Endothelial cell of umbilical vein (primary cell): ENCODE measurements at regions not wholly inside any gene's neighbourhood (a gene's known extent, or its start where the extent isn't known, plus 50 kb on each side); places are given as distances from the start of the nearest gene placed in this dataset.

Source experiments
- BruUV-seq: library from RNA; stranded (reverse); fragments of 400-500 nt; replicated peaks from 2 replicates; lab custom pipeline; 2021; lab: Mats Ljungman, UMichigan
- CTCF ChIA-PET: fragments of 300-600, 350-600 bp; sonication (Branson Sonifier 250); formaldehyde crosslinking; loops from one replicate; lab custom pipeline; 2021; ENCODE audit warnings: antibody characterized with exemption, inconsistent platforms; lab: Charles Lee
- POLR2A ChIA-PET: fragments of 300-600, 350-600 bp; sonication (Branson Sonifier 250); formaldehyde crosslinking; loops from one replicate; lab custom pipeline; 2021; ENCODE audit warnings: antibody characterized with exemption, inconsistent platforms; lab: Charles Lee
- DNase-seq: peaks from one replicate; pipeline ENCODE4 v3.0.0-alpha.2; 2011; ENCODE audit warnings: low read depth, low spot score
- FAIRE-seq: peaks from 2 replicates; lab custom pipeline; 2011; peaks lifted over from hg19 to GRCh38; lab: Jason Lieb, UNC
- H2AFZ ChIP-seq: 2 replicates; pipeline ENCODE4 v1.6.0; 2012; ENCODE audit warnings: low read depth, low read length, control low read depth, inconsistent platforms
- H3K27ac ChIP-seq: 2 replicates; pipeline ENCODE4 v1.5.1; 2011; ENCODE audit warnings: low read depth, mild to moderate bottlenecking, control low read depth, low read length, moderate library complexity; ENCODE audit not compliant: insufficient read depth
- H3K27me3 ChIP-seq, 2 experiments: 2 replicates each; pipeline versions ENCODE4 v1.6.0 to v1.6.1; 2011; ENCODE audit warnings: low read length in 2 of 2, mixed read lengths in 1 of 2; ENCODE audit not compliant: control insufficient read depth in 2 of 2, insufficient read depth in 2 of 2
- H3K36me3 ChIP-seq, 2 experiments: 2 replicates in 1 of 2; 3 replicates in 1 of 2; pipeline ENCODE4 v1.5.1; 2011; ENCODE audit warnings: low read length in 2 of 2, mild to moderate bottlenecking in 1 of 2, moderate library complexity in 1 of 2; ENCODE audit not compliant: control insufficient read depth in 2 of 2, insufficient read depth in 2 of 2; ENCODE audit errors: extremely low read depth in 1 of 2
- H3K4me1 ChIP-seq: 3 replicates; pipeline ENCODE4 v1.5.1; 2011; ENCODE audit warnings: mild to moderate bottlenecking, low read length; ENCODE audit not compliant: control insufficient read depth, insufficient read depth; ENCODE audit errors: extremely low read depth
- H3K4me2 ChIP-seq: 2 replicates; pipeline ENCODE4 v1.6.1; 2011; ENCODE audit warnings: low read length, control low read depth, mixed read lengths; ENCODE audit not compliant: insufficient read depth
- H3K4me3 ChIP-seq, 3 experiments: fragments of 200-600 bp in 1 of 3; sonication (generic), shearing (Covaris generic) in 1 of 3; replicated peaks in 1 of 3; 2 replicates each; pipeline ENCODE4 v1.5.1; 2011 to 2016; ENCODE audit warnings: control low read depth in 3 of 3, low read length in 3 of 3, mild to moderate bottlenecking in 2 of 3, inconsistent platforms in 1 of 3, low read depth in 1 of 3, moderate library complexity in 1 of 3; ENCODE audit not compliant: insufficient read depth in 1 of 3
- H3K79me2 ChIP-seq: 2 replicates; pipeline ENCODE4 v1.6.0; 2012; ENCODE audit warnings: low read length, inconsistent platforms; ENCODE audit not compliant: control insufficient read depth, insufficient read depth
- H3K9ac ChIP-seq: replicated peaks from 2 replicates; pipeline ENCODE3; 2011; ENCODE audit warnings: low read length, control low read depth; ENCODE audit not compliant: insufficient read depth; ENCODE audit errors: extremely low read depth
- H3K9me1 ChIP-seq: replicated peaks from 3 replicates; pipeline ENCODE4 v1.6.0; 2011; ENCODE audit warnings: mild to moderate bottlenecking, low read length; ENCODE audit not compliant: control insufficient read depth, insufficient read depth; ENCODE audit errors: extremely low read depth
- H3K9me3 ChIP-seq: replicated peaks from 2 replicates; pipeline ENCODE4 v1.5.1; 2012; ENCODE audit warnings: low read length, inconsistent platforms; ENCODE audit not compliant: control insufficient read depth, insufficient read depth
- H4K20me1 ChIP-seq: replicated peaks from 2 replicates; pipeline ENCODE3; 2011; ENCODE audit warnings: mild to moderate bottlenecking, low read length; ENCODE audit not compliant: control insufficient read depth, insufficient read depth; ENCODE audit errors: extremely low read depth
- FOS ChIP-seq: IDR thresholded peaks from 2 replicates; pipeline ENCODE4 v1.6.1; 2011; ENCODE audit warnings: mild to moderate bottlenecking, low read length, moderate library complexity, borderline replicate concordance; ENCODE audit not compliant: insufficient read depth
- GATA2 ChIP-seq: IDR thresholded peaks from 2 replicates; pipeline ENCODE4 v1.7.0; 2011; ENCODE audit warnings: low read depth, mild to moderate bottlenecking, moderate library complexity, mixed read lengths, low read length; ENCODE audit not compliant: insufficient read length, insufficient read depth
- MYC ChIP-seq: IDR thresholded peaks from one replicate; pipeline ENCODE4 v1.6.1; 2011; ENCODE audit warnings: mild to moderate bottlenecking, low read depth, low read length
- POLR2A ChIP-seq: IDR thresholded peaks from 2 replicates; pipeline ENCODE4 v1.6.1; 2012; ENCODE audit warnings: low read depth, mild to moderate bottlenecking, control low read depth, low read length
- POLR2AphosphoS5 ChIP-seq: IDR thresholded peaks from 2 replicates; pipeline ENCODE4 v1.6.1; 2012; ENCODE audit warnings: low read depth, mild to moderate bottlenecking, control low read depth, low read length, moderate library complexity; ENCODE audit not compliant: insufficient read depth
- dilution Hi-C: fragments of 300-500 bp; cut with MboI; formaldehyde crosslinking; loops from one replicate; pipeline ENCODE4 v1.15.0; 2019; ENCODE audit warnings: low sequenced_read_pairs; ENCODE audit not compliant: extremely low pct_ligation_motif_present
- intact Hi-C: fragments of 100-400 bp; cut with micrococcal nuclease; formaldehyde crosslinking; loops from one replicate; pipeline ENCODE4 v1.10.0; 2022
- TF ChIP-seq, protein P1 (sequence below), 2 donors: IDR thresholded peaks; 1 replicate in 1 of 2; 2 replicates in 1 of 2; pipeline ENCODE4 v1.5.1; 2011; ENCODE audit warnings: low read length in 2 of 2, mild to moderate bottlenecking in 2 of 2, moderate library complexity in 2 of 2, control low read depth in 1 of 2, inconsistent platforms in 1 of 2, low read depth in 1 of 2; ENCODE audit not compliant: insufficient read depth in 1 of 2; ENCODE audit errors: extremely low read depth in 1 of 2

GRCh38 chr7:33726582-33726981, 178.8 kb upstream of the BMPER start:
- FAIRE-seq (peak; percentile 98), DNase-seq (peak; percentile 76)
- Histone ChIP-seq H3K4me2 (peak overlapping the region; percentile 82), H3K36me3 (no peaks in the 10 kb centered on the region), H4K20me1 (no peaks in the 10 kb centered on the region), H3K27ac (peak overlapping the region; percentile 97), H3K9me3 (no peaks in the 10 kb centered on the region), H3K9ac (peak overlapping the region; percentile 84), H3K9me1 (no peaks in the 10 kb centered on the region), H3K27me3 (no peaks in the 10 kb centered on the region), H3K4me1 (peaks cover 86% of the 10 kb centered on the region), H3K79me2 (peaks cover 10% of the 10 kb centered on the region), H3K4me3 (peak overlapping the region in 2 of 3 experiments; percentile 11 to 66), H2AFZ (peak overlapping the region; percentile 18)
- POLR2A ChIA-PET, result no interaction called here
- no TSS peak for BruUV-seq
- intact Hi-C loops, result loop anchor here (5.0 to 10.0 kb wide), 6 partner anchors 134 to 1232 kb away; partner anchors contain the start of genes AVL9, KBTBD2 and LSM5
- TF ChIP-seq MYC, result no peak
- TF ChIP-seq GATA2, result peak; percentile 53
- peak; percentile 86 for TF ChIP-seq POLR2AphosphoS5
- TF ChIP-seq, protein P1, sequence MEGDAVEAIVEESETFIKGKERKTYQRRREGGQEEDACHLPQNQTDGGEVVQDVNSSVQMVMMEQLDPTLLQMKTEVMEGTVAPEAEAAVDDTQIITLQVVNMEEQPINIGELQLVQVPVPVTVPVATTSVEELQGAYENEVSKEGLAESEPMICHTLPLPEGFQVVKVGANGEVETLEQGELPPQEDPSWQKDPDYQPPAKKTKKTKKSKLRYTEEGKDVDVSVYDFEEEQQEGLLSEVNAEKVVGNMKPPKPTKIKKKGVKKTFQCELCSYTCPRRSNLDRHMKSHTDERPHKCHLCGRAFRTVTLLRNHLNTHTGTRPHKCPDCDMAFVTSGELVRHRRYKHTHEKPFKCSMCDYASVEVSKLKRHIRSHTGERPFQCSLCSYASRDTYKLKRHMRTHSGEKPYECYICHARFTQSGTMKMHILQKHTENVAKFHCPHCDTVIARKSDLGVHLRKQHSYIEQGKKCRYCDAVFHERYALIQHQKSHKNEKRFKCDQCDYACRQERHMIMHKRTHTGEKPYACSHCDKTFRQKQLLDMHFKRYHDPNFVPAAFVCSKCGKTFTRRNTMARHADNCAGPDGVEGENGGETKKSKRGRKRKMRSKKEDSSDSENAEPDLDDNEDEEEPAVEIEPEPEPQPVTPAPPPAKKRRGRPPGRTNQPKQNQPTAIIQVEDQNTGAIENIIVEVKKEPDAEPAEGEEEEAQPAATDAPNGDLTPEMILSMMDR (IDR thresholded peaks at IDR 0.05; ENCODE audit: extremely low read depth in 1 of 2, insufficient read depth in 1 of 2, low read depth in 1 of 2, low read length in 2 of 2), result no peak
- TF ChIP-seq FOS, result no peak
- TF ChIP-seq POLR2A, result peak; percentile 44
- CTCF ChIA-PET, result interaction anchor here (0.8 to 1.6 kb wide), 7 partner anchors 9 to 206 kb away, joined by 3 to 9 read pairs (median 4); no protein-coding TSS in a partner anchor
- dilution Hi-C loops, result no loop called here
